GM21717 (cell line): ENCODE measurements at regions not wholly inside any gene's neighbourhood (a gene's known extent, or its start where the extent isn't known, plus 50 kb on each side); places are given as distances from the start of the nearest gene placed in this dataset.

Experiments
- ATAC-seq: cut with Tn5 transposase; IDR thresholded peaks from one replicate; pipeline ENCODE4 v1.9.1; 2021; ENCODE audit warnings: mild to moderate bottlenecking, moderate library complexity; ENCODE audit not compliant: unreplicated experiment

- ATAC-seq = no peak
Observed at GRCh38 chr10:36704124-36704523, 421.3 kb upstream of the ANKRD30A start.

DNA sequence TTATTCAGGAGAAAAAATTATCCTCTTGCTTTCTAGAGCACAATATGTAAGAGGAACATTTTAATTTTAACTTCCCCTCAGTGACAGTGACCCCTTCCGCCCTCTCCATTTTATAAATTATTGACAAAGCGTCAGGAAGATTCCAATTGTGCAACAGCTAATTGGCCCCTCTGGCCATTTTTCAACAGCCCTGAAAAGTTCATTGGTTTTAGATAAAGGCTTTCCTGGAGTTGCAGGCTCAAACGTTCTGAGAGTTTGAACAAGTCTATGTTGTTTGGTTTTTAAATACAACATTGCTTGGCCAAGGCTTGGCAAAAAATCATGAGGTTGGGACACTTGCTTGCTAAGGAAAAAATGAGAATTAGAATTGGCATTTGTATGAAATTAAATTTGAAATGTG, 422.2 kb upstream of the ANKRD30A start:
- ATAC-seq = no peak

DNA sequence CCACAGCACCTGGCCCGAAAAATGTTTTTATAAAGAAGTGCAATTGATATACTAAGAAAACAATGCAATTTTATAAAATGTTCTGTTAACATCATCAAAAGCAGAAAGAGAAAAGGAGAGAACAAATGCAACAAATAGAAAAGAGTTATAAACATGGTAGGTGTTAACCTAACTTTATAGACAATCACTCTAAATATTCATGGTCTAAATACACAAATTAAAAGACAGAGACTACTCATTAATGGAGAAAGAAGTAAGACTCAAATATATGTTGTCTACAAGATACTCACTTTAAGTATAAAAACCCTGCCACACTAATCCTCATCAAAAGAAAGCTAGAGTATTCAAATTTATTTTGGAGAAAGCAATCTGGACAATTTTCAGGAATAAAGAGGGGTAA, 425.3 kb upstream of the ANKRD30A start:
- ATAC-seq = no peak

- no peak for ATAC-seq
Observed at GRCh38 chr10:36692759-36693158, 432.6 kb upstream of the ANKRD30A start.

DNA sequence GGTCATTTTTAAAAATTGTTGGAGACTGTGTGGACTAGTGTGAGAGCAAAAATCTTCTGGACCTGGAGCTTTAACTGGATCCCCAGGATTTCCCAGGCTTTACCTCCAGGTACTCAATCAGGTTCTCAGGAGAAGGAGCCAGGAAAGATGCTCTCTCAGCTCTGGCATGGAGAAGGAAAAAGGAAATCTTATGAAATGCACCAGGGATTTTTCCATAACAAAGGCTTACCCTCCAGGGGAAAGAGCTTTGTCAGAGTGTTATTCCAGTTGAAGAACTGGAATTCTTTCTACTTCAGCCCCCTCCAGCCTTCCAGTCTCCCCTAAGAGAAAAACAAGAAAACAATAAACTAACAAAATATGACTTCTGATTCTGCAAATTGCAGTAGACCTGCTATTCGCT, 436.7 kb upstream of the ANKRD30A start:
- no peak for ATAC-seq

DNA sequence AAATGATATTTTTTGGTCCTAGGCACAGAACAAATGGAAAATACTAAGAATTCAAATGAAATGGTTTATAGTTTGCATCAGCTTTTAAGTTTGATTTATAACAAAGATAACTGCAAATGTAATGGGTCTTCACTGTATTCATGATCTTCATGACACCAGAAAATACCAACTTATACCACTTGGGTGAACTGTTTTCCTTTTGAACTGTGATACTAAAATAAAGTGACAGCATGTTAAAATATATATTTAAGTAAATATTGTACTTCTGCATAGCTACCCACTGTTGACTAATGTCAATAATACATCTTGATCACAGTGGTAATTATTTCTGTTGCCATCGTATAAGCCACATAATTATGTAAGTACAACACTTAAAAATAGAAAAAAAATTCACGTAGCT, 442.0 kb upstream of the ANKRD30A start:
- no peak for ATAC-seq

- no peak for ATAC-seq
Observed at GRCh38 chr10:36681751-36682632, 443.4 kb upstream of the ANKRD30A start.

- no peak for ATAC-seq
Observed at GRCh38 chr10:36679554-36679953, 445.8 kb upstream of the ANKRD30A start.

- ATAC-seq = no peak
Observed at GRCh38 chr10:36677431-36677768, 448.0 kb upstream of the ANKRD30A start.

GRCh38 chr10:36676756-36677430, 448.5 kb upstream of the ANKRD30A start:
- no peak for ATAC-seq

DNA sequence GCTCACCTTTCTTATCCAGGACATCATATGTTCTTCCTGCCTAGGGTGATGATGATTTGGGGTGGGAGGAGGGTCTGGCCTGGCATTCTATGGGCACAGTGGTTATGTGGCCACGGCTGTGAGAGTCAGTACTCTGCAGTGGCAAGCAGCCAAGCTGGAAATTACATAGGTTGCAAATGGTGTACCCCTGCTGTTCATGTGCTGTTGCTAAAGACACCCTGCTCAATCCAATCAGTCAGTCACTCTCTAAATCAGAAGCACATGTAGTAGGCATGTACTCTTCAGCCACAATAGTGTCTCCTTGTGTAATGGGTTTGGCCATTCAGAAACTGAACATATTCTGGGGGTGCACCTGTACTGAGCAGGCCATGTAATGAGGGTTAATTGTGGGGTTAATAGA, 449.1 kb upstream of the ANKRD30A start:
- ATAC-seq = no peak

DNA sequence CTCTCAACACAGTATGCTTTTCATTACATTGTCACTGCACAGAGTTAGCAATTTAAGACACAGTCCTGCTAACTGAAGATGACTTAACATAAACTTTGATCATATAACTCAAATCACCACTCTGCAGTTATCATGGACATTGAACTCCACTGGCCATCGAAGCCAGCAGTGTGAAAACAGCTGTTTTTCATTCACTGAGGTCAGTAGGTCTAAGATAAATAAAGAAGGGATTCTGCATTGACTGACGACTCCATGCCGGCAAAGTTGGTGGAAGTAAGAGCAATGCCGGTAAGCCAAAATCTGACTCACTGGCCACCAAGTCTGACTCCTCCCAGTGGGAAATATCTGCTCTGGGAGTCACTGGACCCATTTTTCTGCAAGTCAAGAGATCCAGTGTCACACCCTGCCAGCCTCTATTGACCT, 449.9 kb upstream of the ANKRD30A start:
- ATAC-seq = no peak

- ATAC-seq = no peak
Observed at GRCh38 chr10:36671607-36672006, 453.8 kb upstream of the ANKRD30A start.

GRCh38 chr10:36670621-36671402, 454.6 kb upstream of the ANKRD30A start:
- ATAC-seq = no peak

DNA sequence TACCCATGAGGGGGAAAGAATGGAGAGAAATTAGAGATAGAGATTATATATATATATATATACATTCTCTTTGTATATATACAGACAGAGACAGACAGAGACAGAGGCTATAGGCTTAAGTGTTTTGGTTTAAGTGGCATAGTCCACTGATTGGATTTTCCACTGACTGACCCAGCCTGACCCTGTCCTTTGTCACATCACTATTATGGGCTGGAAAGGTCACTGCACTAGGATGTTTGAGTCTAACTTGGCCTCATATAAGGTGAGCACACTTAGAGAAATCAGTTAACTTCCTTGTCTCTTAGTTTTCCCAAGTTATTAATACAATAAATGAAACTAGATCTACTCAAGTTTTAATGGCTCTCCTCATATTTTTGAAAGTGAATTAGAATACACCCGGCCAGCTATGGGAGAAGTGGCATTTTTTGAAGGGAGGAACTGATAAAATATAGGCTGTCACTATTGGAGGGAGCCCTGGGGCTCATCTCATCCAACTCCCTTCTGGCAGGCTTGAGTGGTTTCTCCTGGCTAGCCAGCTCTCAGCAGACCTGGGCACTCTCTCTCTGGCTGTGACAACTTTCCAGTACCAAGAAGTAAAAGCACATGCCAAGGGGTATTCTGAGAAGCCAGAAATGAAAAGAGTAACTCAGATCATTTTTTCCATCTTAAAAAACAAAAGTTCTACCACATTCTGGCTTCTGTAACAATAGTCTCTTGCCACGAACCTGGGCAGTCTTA, 455.6 kb upstream of the ANKRD30A start:
- ATAC-seq = no peak

GRCh38 chr10:36666451-36666850, 458.9 kb upstream of the ANKRD30A start:
- ATAC-seq = no peak

DNA sequence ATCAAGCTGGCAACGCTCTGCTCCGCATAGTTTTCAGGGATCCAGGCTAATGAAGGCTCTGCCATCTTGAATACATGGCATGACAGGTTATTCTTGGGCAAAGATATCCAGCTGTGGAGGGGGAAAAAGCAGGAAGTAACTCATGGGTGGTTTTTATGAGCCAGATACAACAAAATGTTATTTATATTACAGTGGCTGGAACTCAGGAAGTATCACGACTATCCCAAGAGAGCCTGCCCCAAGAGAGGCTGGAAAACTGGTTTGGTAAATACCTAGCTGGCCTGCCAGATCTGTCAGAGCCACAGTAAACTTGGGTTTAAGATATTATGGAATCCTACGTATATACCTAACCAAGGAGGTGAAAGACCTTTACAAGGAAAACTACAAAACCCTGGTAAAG, 462.8 kb upstream of the ANKRD30A start:
- ATAC-seq = no peak

- ATAC-seq = no peak
Observed at GRCh38 chr10:36650274-36650673, 475.1 kb upstream of the ANKRD30A start.

GRCh38 chr10:36647540-36647939, 477.9 kb upstream of the ANKRD30A start:
- ATAC-seq = no peak

DNA sequence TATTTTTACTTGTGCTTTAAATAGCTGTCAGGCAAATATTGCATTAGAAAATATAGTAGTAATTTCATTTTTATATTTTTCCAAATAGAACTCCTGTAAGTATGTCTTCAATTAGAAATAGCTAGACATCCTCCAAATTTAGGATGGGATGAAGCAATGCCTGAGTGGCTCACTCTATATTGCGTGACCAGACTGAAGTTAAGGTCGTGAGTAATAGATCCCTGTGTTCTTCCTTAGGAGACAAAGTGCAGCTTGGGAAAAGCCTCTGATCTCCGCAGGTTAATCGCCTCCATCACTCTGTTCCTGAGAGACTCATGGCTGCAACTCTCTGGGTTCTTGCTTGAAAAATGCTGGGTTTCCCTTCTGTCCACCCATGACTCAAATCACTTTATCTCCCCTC, 484.8 kb upstream of the ANKRD30A start:
- ATAC-seq = no peak
